Lung (tissue), 11 donors: ENCODE measurements at regions not wholly inside any gene's neighbourhood (a gene's known extent, or its start where the extent isn't known, plus 50 kb on each side); places are given as distances from the start of the nearest gene placed in this dataset.

Experiments
- ATAC-seq: fragments of 200-7000 bp; cut with Tn5 transposase; one replicate; pipeline ENCODE4 v1.9.1; 2020; ENCODE audit warnings: moderate number of reproducible peaks; ENCODE audit not compliant: insufficient read depth, low FRiP score
- DNase-seq, 3 donors: peaks; one replicate each; pipeline ENCODE4 v3.0.0-alpha.2; 2013 to 2017
- H3K27ac ChIP-seq, 2 donors: one replicate each; pipeline ENCODE4 v1.5.1; 2013; ENCODE audit warnings: mild to moderate bottlenecking in 2 of 2, moderate library complexity in 2 of 2, control low read depth in 1 of 2, inconsistent platforms in 1 of 2, low read depth in 1 of 2, low read length in 1 of 2
- H3K27me3 ChIP-seq, 3 donors: one replicate each; pipeline ENCODE4 v1.5.1; 2013; ENCODE audit warnings: low read length in 2 of 3; ENCODE audit not compliant: control insufficient read depth in 3 of 3, insufficient read depth in 3 of 3
- H3K36me3 ChIP-seq, 4 donors: one replicate each; pipeline ENCODE4 v1.5.1; 2013; ENCODE audit warnings: low read length in 4 of 4, mild to moderate bottlenecking in 1 of 4, moderate library complexity in 1 of 4; ENCODE audit not compliant: control insufficient read depth in 4 of 4, insufficient read depth in 4 of 4
- H3K4me1 ChIP-seq, 5 donors: one replicate each; pipeline ENCODE4 v1.5.1; 2013; ENCODE audit warnings: low read length in 5 of 5, mild to moderate bottlenecking in 2 of 5, moderate library complexity in 1 of 5; ENCODE audit not compliant: control insufficient read depth in 5 of 5, insufficient read depth in 5 of 5
- H3K4me3 ChIP-seq: one replicate; pipeline ENCODE4 v1.5.1; 2013; ENCODE audit warnings: mild to moderate bottlenecking, control low read depth, moderate library complexity
- H3K9ac ChIP-seq, 2 donors: one replicate each; pipeline ENCODE4 v1.5.1; 2013; ENCODE audit warnings: low read length in 2 of 2, control low read depth in 1 of 2; ENCODE audit not compliant: insufficient read depth in 1 of 2
- H3K9me3 ChIP-seq, 4 donors: one replicate each; pipeline ENCODE4 v1.5.1; 2013; ENCODE audit warnings: low read length in 3 of 4, mild to moderate bottlenecking in 1 of 4, moderate library complexity in 1 of 4; ENCODE audit not compliant: control insufficient read depth in 4 of 4, insufficient read depth in 3 of 4
- WGBS, 2 donors: extraction: QIAGEN DNeasy Blood & Tissue Kit; methylation state at CpG; one replicate each; pipeline ENCODE4 v1.1.7; 2013; 5-methylcytosine and 5-hydroxymethylcytosine counted together
- TF ChIP-seq, protein P1 (sequence below): IDR thresholded peaks from 2 replicates; pipeline ENCODE4 v1.5.1; 2012; ENCODE audit warnings: mild to moderate bottlenecking; ENCODE audit errors: control extremely low read depth, extremely low read depth
- donor health status: control.
- donor health status: control.
- donor health status: Bipolar disorder and iron deficiency.
- donor health status: healthy.
- donor health status: DM: yes; HTN: yes; CAD: no.

DNA sequence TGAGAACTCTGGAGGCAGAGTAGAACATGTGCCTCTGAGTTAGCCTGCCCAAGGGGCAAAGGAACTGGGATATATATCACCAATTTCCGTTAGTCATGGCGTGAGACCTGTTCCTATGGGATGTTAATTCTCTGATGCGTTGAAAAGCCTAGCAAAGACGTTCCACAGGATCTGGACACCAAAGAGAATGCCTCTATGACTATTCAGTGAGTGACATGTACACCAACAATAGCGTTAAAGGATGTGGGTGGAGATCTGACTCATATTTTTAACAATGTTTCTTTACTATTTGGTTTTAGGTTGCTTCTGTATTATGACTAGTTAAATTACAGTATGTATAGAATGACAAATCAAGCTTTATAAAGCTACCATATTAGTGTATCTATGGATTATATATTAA is 320.9 kb upstream of the MC4R start:
- TF ChIP-seq, protein P1, sequence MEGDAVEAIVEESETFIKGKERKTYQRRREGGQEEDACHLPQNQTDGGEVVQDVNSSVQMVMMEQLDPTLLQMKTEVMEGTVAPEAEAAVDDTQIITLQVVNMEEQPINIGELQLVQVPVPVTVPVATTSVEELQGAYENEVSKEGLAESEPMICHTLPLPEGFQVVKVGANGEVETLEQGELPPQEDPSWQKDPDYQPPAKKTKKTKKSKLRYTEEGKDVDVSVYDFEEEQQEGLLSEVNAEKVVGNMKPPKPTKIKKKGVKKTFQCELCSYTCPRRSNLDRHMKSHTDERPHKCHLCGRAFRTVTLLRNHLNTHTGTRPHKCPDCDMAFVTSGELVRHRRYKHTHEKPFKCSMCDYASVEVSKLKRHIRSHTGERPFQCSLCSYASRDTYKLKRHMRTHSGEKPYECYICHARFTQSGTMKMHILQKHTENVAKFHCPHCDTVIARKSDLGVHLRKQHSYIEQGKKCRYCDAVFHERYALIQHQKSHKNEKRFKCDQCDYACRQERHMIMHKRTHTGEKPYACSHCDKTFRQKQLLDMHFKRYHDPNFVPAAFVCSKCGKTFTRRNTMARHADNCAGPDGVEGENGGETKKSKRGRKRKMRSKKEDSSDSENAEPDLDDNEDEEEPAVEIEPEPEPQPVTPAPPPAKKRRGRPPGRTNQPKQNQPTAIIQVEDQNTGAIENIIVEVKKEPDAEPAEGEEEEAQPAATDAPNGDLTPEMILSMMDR: no peak
- ATAC-seq (no peak), DNase-seq (no peak)
- WGBS, 2 donors: 78 to 90% methylated on average over 5 of the region's 5 CpGs
- Histone ChIP-seq H3K27me3 (no peaks in the 10 kb centered on the region), H3K4me3 (no peak overlapping the region), H3K36me3 (no peaks in the 10 kb centered on the region), H3K4me1 (no peaks in the 10 kb centered on the region), H3K27ac (no peak overlapping the region), H3K9ac (no peak overlapping the region), H3K9me3 (no peaks in the 10 kb centered on the region)

DNA sequence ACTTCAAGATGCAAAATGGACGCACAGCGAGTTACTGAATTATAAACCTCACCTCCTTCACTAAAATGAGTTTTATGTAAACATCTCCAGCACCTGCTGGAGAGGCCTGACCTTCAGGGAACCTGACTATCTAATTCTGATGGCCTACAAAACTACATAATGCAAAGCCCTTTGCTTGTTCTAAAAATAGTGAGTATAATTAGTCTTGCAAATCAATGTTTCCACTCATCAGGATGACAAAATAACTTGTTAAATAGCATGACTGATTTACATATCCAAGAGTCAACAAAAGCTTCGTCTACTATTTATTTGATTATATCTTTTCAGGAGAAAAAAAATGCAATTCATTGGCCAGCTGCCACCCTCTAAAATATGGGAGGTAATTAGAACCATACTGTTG is 326.3 kb upstream of the MC4R start:
- Histone ChIP-seq H3K27ac (no peak overlapping the region), H3K27me3 (no peaks in the 10 kb centered on the region), H3K9ac (no peak overlapping the region), H3K4me3 (no peak overlapping the region), H3K9me3 (no peaks in the 10 kb centered on the region), H3K4me1 (no peaks in the 10 kb centered on the region), H3K36me3 (no peaks in the 10 kb centered on the region)
- 64 to 77% methylated on average over 3 of the region's 3 CpGs for WGBS, 2 donors
- DNase-seq (no peak), ATAC-seq (no peak)
- TF ChIP-seq, protein P1: no peak

DNA sequence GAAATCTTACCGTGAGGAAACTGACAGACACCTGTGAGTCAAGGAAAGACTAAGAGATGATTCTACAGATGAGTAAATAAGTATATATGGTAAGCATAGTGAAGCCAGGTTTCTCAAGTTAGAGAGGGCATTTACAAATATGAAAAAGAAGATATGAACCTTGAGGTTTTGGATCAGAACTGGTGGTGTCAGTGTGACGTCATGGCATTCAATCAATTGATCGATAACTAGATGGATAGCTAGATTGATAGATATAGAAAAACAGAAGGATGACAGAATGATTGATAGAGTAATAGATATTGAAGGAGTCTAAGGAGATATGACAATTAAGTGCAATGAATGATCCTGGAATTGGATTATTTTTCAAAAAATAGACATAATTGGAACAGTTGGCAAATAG is 350.2 kb upstream of the MC4R start:
- no peaks in the 10 kb centered on the region for H3K36me3 ChIP-seq
- no peaks in the 10 kb centered on the region for H3K9me3 ChIP-seq
- no peak overlapping the region for H3K27ac ChIP-seq
- no peak overlapping the region for H3K9ac ChIP-seq
- no peaks in the 10 kb centered on the region for H3K27me3 ChIP-seq
- no peak for DNase-seq
- WGBS, 2 donors: 87 to 96% methylated on average over 3 of the region's 3 CpGs
- ATAC-seq: no peak
- TF ChIP-seq, protein P1: no peak
- H3K4me3 ChIP-seq: no peak overlapping the region
- H3K4me1 ChIP-seq: no peaks in the 10 kb centered on the region

DNA sequence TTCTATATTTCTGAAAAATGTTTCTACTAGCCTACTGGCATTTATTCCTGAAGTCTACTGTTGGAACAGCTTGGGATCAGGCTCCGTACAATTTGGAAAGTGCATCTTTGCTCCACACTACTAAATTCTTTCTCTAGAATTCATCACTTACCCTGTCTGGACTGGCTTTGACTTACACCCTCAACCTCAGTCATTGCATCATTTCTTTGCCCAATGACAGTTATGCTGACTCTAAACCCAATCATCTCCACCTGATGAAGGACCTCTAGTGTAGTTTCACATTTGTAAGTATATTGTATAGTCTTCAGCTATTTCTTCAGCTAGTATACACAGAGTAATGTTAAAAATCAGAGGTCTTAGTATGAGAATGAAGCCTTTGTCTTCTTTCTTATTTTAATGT is 359.6 kb upstream of the MC4R start:
- Histone ChIP-seq H3K4me3 (no peak overlapping the region), H3K9me3 (no peaks in the 10 kb centered on the region), H3K27ac (no peak overlapping the region), H3K27me3 (no peaks in the 10 kb centered on the region), H3K4me1 (no peaks in the 10 kb centered on the region), H3K9ac (no peak overlapping the region), H3K36me3 (no peaks in the 10 kb centered on the region)
- WGBS, 2 donors: 90 to 92% methylated on average over 1 of the region's 1 CpG
- no peak for ATAC-seq
- TF ChIP-seq, protein P1: no peak
- DNase-seq: no peak
